HepG2 (cell line): ENCODE measurements at regions not wholly inside any gene's neighbourhood (a gene's known extent, or its start where the extent isn't known, plus 50 kb on each side); places are given as distances from the start of the nearest gene placed in this dataset.

Experiments
- ATAC-seq: fragments of 200-7000 bp; cut with Tn5 transposase; 3 replicates; pipeline ENCODE4 v1.9.1; 2020; ENCODE audit warnings: mild to moderate bottlenecking, moderate library complexity
- BruUV-seq: library from RNA; stranded (reverse); fragments of 400-500 nt; replicated peaks from 2 replicates; lab custom pipeline; 2021; lab: Mats Ljungman, UMichigan
- CTCF ChIA-PET: fragments of 300-600 bp; formaldehyde crosslinking; extraction: SDS; loops from one replicate; lab custom pipeline; 2021; ENCODE audit warnings: low total read pairs, inconsistent platforms, low intra/inter-chr PET ratio; lab: Yijun Ruan, JAX
- POLR2A ChIA-PET: fragments of 350-600 bp; sonication (Branson Sonifier 250); formaldehyde crosslinking; loops from one replicate; lab custom pipeline; 2020; ENCODE audit warnings: antibody characterized with exemption, inconsistent platforms; lab: Yijun Ruan, JAX
- DNase-seq: peaks from one replicate; pipeline ENCODE4 v3.0.0-alpha.2; 2015; ENCODE audit warnings: low spot score
- FAIRE-seq: peaks from 3 replicates; lab custom pipeline; 2011; peaks lifted over from hg19 to GRCh38; lab: Jason Lieb, UNC
- H2AFZ ChIP-seq: one replicate; pipeline ENCODE4 v1.6.1; 2011; ENCODE audit warnings: low read length, inconsistent platforms
- H3K27ac ChIP-seq: fragments of 300-600 bp; 3 replicates; pipeline ENCODE4 v1.8.0; 2011; ENCODE audit warnings: mixed run types, mild to moderate bottlenecking, mixed read lengths, low read length, inconsistent platforms; ENCODE audit not compliant: insufficient read depth; ENCODE audit errors: extremely low read length
- H3K27me3 ChIP-seq, 2 experiments: fragments of 200-600 bp in 1 of 2; 2 replicates in 1 of 2; 3 replicates in 1 of 2; pipeline versions ENCODE4 v1.6.0 to v1.8.0; 2011; ENCODE audit warnings: low read length in 2 of 2, mild to moderate bottlenecking in 2 of 2, moderate library complexity in 2 of 2, inconsistent platforms in 1 of 2; ENCODE audit not compliant: insufficient read depth in 2 of 2, control insufficient read depth in 1 of 2
- H3K36me3 ChIP-seq, 2 experiments: fragments of 200-600 bp in 1 of 2; replicated peaks in 1 of 2; 2 replicates in 1 of 2; 3 replicates in 1 of 2; pipeline versions ENCODE4 v1.5.1 to v1.8.0; 2011; ENCODE audit warnings: low read length in 2 of 2, inconsistent platforms in 1 of 2; ENCODE audit not compliant: insufficient read depth in 2 of 2, control insufficient read depth in 1 of 2
- H3K4me1 ChIP-seq: 2 replicates; pipeline ENCODE4 v1.5.1; 2012; ENCODE audit warnings: low read length, inconsistent platforms; ENCODE audit not compliant: insufficient read depth
- H3K4me2 ChIP-seq: 2 replicates; pipeline ENCODE4 v1.6.0; 2011; ENCODE audit warnings: low read depth, low read length, inconsistent platforms
- H3K4me3 ChIP-seq, 3 experiments: fragments of 200-600 bp in 1 of 3; sonication (generic), shearing (Covaris generic) in 1 of 3; replicated peaks in 1 of 3; 2 replicates each; pipeline ENCODE4 v1.5.1; 2011 to 2016; ENCODE audit warnings: low read length in 3 of 3, inconsistent platforms in 2 of 3, low read depth in 2 of 3, mild to moderate bottlenecking in 2 of 3, control low read depth in 1 of 3, mixed read lengths in 1 of 3; ENCODE audit not compliant: insufficient read depth in 1 of 3
- H3K79me2 ChIP-seq: one replicate; pipeline ENCODE4 v1.6.1; 2011; ENCODE audit warnings: low read length, inconsistent platforms; ENCODE audit not compliant: insufficient read depth
- H3K9ac ChIP-seq: 2 replicates; pipeline ENCODE4 v1.6.0; 2011; ENCODE audit warnings: mild to moderate bottlenecking, low read depth, low read length, inconsistent platforms; ENCODE audit not compliant: insufficient read depth
- H3K9me3 ChIP-seq: 2 replicates; pipeline ENCODE4 v1.5.1; 2012; ENCODE audit warnings: mild to moderate bottlenecking, low read length
- H4K20me1 ChIP-seq: 2 replicates; pipeline ENCODE4 v1.6.0; 2011; ENCODE audit warnings: inconsistent platforms, mild to moderate bottlenecking, low read length, moderate library complexity; ENCODE audit not compliant: insufficient read depth
- HOXA5 ChIP-seq: sonication (generic); formaldehyde crosslinking; IDR thresholded peaks from 2 replicates; pipeline ENCODE4 v1.4.0; 2020; ENCODE audit warnings: missing genetic modification reagents
- JDP2 ChIP-seq: sonication (generic); formaldehyde crosslinking; IDR thresholded peaks from 2 replicates; pipeline ENCODE4 v1.8.1; 2022; ENCODE audit warnings: missing genetic modification reagents, borderline replicate concordance
- KAT7 ChIP-seq: IDR thresholded peaks from 2 replicates; pipeline ENCODE4 v1.6.1; 2018; ENCODE audit warnings: borderline replicate concordance, missing compliant biosample characterization
- MTERF4 ChIP-seq: sonication (generic); formaldehyde crosslinking; IDR thresholded peaks from 2 replicates; pipeline ENCODE4 v1.8.0; 2023; ENCODE audit warnings: mild to moderate bottlenecking, missing genetic modification reagents
- SMC3 ChIP-seq: IDR thresholded peaks from 2 replicates; pipeline ENCODE4 v1.6.1; 2011; ENCODE audit warnings: low read length, improper control_type of control experiment
- STAT5B ChIP-seq: sonication (generic); formaldehyde crosslinking; IDR thresholded peaks from 2 replicates; pipeline ENCODE4 v1.4.0; 2020; ENCODE audit warnings: missing genetic modification reagents
- ZNF430 ChIP-seq: sonication (generic); formaldehyde crosslinking; IDR thresholded peaks from 2 replicates; pipeline ENCODE4 v1.9.0; 2021; ENCODE audit warnings: mild to moderate bottlenecking, missing genetic modification reagents
- ZNF652 ChIP-seq: IDR thresholded peaks from 2 replicates; pipeline ENCODE4 v1.6.1; 2016; ENCODE audit warnings: low read depth, borderline replicate concordance
- WGBS: methylation state at CpG from one replicate; pipeline ENCODE4 v1.1.6; 2017; ENCODE audit warnings: low lambda C conversion rate; 5-methylcytosine and 5-hydroxymethylcytosine counted together
- in situ Hi-C: cut with HindIII; loops from 2 replicates; pipeline ENCODE4 v1.10.0; 2017; ENCODE audit warnings: low pct_unique_long_range_greater_than_20kb; ENCODE audit not compliant: extremely low pct_ligation_motif_present
- intact Hi-C: fragments of 100-400 bp; cut with micrococcal nuclease; formaldehyde crosslinking; loops from one replicate; pipeline ENCODE4 v1.10.0; 2022; ENCODE audit not compliant: unreplicated experiment
- TF ChIP-seq, protein P1 (sequence below): sonication (generic); formaldehyde crosslinking; IDR thresholded peaks from 2 replicates; pipeline ENCODE4 v1.4.0; 2020; ENCODE audit warnings: missing genetic modification reagents, borderline replicate concordance

DNA sequence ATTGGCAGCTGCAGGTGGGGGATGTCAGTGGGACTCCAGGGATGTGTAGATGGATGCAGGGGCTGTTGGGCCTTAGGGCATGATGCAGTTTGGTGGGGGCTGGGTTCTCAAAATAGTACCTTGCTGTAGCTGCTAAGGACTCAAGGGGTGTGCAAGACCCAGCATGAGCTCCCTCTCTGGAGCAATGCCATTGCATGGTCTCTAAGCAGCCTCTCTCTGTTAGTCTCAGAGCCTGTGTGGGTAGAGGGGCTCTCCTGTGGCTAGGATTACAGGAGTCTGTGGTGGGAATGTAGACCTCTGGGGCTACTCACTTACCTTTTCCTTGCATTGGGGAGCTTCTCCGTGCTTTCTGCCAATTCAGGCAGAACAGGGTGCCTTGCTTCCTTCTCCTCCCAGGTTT is 228.9 kb downstream of the LPIN1 start:
- WGBS = 0% methylated on average over 1 of the region's 1 CpG
- H3K36me3 ChIP-seq = no peaks in the 10 kb centered on the region
- intact Hi-C loops (no loop called here), in situ Hi-C loops (no loop called here)
- no peak overlapping the region for H2AFZ ChIP-seq
- H3K27me3 ChIP-seq = no peaks in the 10 kb centered on the region
- CTCF ChIA-PET = no interaction called here
- no peak overlapping the region for H3K4me3 ChIP-seq
- POLR2A ChIA-PET = no interaction called here
- no peak overlapping the region for H3K27ac ChIP-seq
- peaks cover 13% of the 10 kb centered on the region; the same call in 1 of the 2 replicates for H3K9me3 ChIP-seq
- no peaks in the 10 kb centered on the region for H4K20me1 ChIP-seq
- ATAC-seq = no peak
- no peak overlapping the region for H3K9ac ChIP-seq
- TF ChIP-seq HOXA5 (CRISPR knock-in tag) (no peak), STAT5B (CRISPR knock-in tag) (no peak), KAT7 (CRISPR knock-in tag) (no peak), ZNF430 (no peak), MTERF4 (CRISPR knock-in tag) (no peak), SMC3 (no peak), ZNF652 (CRISPR knock-in tag) (no peak), JDP2 (CRISPR knock-in tag) (no peak)
- TF ChIP-seq, protein P1, sequence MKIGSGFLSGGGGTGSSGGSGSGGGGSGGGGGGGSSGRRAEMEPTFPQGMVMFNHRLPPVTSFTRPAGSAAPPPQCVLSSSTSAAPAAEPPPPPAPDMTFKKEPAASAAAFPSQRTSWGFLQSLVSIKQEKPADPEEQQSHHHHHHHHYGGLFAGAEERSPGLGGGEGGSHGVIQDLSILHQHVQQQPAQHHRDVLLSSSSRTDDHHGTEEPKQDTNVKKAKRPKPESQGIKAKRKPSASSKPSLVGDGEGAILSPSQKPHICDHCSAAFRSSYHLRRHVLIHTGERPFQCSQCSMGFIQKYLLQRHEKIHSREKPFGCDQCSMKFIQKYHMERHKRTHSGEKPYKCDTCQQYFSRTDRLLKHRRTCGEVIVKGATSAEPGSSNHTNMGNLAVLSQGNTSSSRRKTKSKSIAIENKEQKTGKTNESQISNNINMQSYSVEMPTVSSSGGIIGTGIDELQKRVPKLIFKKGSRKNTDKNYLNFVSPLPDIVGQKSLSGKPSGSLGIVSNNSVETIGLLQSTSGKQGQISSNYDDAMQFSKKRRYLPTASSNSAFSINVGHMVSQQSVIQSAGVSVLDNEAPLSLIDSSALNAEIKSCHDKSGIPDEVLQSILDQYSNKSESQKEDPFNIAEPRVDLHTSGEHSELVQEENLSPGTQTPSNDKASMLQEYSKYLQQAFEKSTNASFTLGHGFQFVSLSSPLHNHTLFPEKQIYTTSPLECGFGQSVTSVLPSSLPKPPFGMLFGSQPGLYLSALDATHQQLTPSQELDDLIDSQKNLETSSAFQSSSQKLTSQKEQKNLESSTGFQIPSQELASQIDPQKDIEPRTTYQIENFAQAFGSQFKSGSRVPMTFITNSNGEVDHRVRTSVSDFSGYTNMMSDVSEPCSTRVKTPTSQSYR (CRISPR knock-in tag) = no peak
- TF ChIP-seq, all 625 proteins: peak for 0
- no peak for FAIRE-seq
- DNase-seq = no peak
- no peaks in the 10 kb centered on the region for H3K79me2 ChIP-seq
- H3K4me1 ChIP-seq = no peaks in the 10 kb centered on the region
- H3K4me2 ChIP-seq = no peak overlapping the region
- BruUV-seq = no TSS peak
